PC-3 (cell line): ENCODE measurements at regions not wholly inside any gene's neighbourhood (a gene's known extent, or its start where the extent isn't known, plus 50 kb on each side); places are given as distances from the start of the nearest gene placed in this dataset.

Experiments used
- CTCF ChIP-seq: fragments of 300-600 bp; sonication (generic); conservative IDR thresholded peaks from 2 replicates; pipeline ENCODE4 v1.5.1; 2017; ENCODE audit warnings: antibody characterized with exemption, low read depth, mild to moderate bottlenecking, low read length
- EZH2 ChIP-seq: fragments of 300-600 bp; sonication (generic); IDR thresholded peaks from one replicate; pipeline ENCODE4 v1.6.1; 2017; ENCODE audit warnings: antibody characterized with exemption, mild to moderate bottlenecking, low read length; ENCODE audit not compliant: unreplicated experiment
- EZH2phosphoT487 ChIP-seq: fragments of 300-600 bp; sonication (generic); IDR thresholded peaks from 2 replicates; pipeline ENCODE4 v1.6.1; 2018; ENCODE audit warnings: mild to moderate bottlenecking, antibody characterized with exemption, low read length, borderline replicate concordance

GRCh38 chr18:75156139-75156750, 52.7 kb downstream of the PTGR3 start:
- TF ChIP-seq EZH2: no peak
- no peak for TF ChIP-seq CTCF
- TF ChIP-seq EZH2phosphoT487: no peak
